Fibroblast of pulmonary artery (primary cell): ENCODE measurements at regions not wholly inside any gene's neighbourhood (a gene's known extent, or its start where the extent isn't known, plus 50 kb on each side); places are given as distances from the start of the nearest gene placed in this dataset.

Source experiments
- DNase-seq: peaks from one replicate; pipeline ENCODE4 v3.0.0-alpha.2; 2010; ENCODE audit warnings: low read depth
- H3K4me3 ChIP-seq: replicated peaks from 2 replicates; pipeline ENCODE4 v1.5.1; 2011; ENCODE audit warnings: low read depth, mild to moderate bottlenecking, control low read depth, low read length, moderate library complexity
- TF ChIP-seq, protein P1 (sequence below): IDR thresholded peaks from 2 replicates; pipeline ENCODE4 v1.5.1; 2011; ENCODE audit warnings: mild to moderate bottlenecking, control low read depth, low read length, inconsistent platforms; ENCODE audit errors: missing control alignments

DNA sequence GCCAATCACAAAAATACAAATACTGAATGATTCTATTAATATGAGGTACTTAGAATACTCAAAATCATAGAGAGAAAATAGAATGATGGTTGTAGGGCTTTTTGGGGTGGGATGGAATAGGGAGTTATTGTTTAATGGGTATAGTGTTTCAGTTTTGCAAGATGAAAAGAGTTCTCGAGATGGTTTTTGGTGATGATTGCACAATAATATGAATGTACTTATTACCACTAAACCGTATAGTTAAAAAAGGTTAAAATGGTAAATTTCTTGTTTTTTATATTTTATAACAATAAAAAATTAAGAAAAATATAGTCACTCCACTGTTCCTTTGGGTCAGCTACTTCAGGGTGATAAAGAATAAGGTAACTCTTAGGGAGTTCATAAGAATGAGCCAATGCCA is 560.1 kb downstream of the TDRD15 start:
- DNase-seq: no peak
- TF ChIP-seq, protein P1, sequence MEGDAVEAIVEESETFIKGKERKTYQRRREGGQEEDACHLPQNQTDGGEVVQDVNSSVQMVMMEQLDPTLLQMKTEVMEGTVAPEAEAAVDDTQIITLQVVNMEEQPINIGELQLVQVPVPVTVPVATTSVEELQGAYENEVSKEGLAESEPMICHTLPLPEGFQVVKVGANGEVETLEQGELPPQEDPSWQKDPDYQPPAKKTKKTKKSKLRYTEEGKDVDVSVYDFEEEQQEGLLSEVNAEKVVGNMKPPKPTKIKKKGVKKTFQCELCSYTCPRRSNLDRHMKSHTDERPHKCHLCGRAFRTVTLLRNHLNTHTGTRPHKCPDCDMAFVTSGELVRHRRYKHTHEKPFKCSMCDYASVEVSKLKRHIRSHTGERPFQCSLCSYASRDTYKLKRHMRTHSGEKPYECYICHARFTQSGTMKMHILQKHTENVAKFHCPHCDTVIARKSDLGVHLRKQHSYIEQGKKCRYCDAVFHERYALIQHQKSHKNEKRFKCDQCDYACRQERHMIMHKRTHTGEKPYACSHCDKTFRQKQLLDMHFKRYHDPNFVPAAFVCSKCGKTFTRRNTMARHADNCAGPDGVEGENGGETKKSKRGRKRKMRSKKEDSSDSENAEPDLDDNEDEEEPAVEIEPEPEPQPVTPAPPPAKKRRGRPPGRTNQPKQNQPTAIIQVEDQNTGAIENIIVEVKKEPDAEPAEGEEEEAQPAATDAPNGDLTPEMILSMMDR: no peak
- H3K4me3 ChIP-seq: no peak overlapping the region

DNA sequence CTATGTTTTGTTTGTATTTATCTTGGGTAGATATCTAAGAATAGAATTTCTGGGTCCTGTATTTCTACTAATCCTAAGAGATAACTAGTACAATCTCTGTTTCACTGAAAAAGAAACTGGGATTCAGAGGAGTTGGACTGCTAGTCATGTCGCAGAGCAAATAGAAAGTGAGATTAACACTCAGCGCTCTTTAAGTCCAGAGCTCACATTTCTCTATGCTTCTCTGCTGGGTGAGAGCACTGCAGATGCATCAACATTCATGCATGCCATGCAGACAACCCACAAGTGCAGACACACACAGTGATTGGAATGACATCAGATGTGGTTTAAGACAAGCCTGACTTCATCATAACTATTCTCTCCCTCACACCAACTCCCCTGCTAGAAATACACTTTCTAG is 563.8 kb downstream of the TDRD15 start:
- H3K4me3 ChIP-seq: no peak overlapping the region
- no peak for DNase-seq
- TF ChIP-seq, protein P1: no peak

DNA sequence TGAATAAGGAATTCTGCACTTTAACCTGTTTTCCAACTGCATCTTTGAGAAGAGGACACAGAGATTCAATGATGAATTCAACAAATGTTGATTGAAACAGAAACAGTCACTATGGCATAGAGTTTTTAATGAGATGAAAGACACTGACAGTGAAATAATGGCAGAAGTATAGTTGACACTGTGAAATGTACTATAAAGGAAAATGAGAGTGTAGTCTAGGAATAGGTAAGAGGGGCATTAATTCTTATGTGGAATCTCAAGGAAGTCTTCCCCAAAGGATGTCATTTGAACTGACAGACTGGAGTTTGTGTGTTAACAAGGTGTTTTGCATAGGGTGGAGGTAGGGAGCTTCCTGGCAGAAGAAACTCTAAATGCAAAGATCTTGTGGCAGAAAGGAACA is 566.2 kb downstream of the TDRD15 start:
- TF ChIP-seq, protein P1: no peak
- no peak for DNase-seq
- no peak overlapping the region for H3K4me3 ChIP-seq

DNA sequence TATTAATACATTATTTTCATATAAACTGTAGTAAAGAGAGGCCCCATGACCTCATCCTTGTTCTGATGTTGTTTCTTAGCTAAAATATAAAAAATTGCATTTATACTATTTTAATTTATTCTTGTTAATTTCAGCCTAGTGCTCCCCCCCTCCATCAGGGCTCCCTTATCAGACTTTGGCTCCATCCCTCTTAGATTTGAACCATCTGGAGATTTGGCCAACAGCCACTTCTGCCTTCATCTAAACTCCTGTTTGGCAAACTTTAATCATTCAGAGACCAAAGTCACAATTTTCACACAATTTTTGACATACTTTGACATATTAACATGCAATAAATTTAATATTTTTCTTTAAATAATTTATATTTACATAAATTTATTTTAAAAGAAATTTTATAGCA is 569.3 kb downstream of the TDRD15 start:
- DNase-seq: no peak
- H3K4me3 ChIP-seq: no peak overlapping the region
- TF ChIP-seq, protein P1: no peak

DNA sequence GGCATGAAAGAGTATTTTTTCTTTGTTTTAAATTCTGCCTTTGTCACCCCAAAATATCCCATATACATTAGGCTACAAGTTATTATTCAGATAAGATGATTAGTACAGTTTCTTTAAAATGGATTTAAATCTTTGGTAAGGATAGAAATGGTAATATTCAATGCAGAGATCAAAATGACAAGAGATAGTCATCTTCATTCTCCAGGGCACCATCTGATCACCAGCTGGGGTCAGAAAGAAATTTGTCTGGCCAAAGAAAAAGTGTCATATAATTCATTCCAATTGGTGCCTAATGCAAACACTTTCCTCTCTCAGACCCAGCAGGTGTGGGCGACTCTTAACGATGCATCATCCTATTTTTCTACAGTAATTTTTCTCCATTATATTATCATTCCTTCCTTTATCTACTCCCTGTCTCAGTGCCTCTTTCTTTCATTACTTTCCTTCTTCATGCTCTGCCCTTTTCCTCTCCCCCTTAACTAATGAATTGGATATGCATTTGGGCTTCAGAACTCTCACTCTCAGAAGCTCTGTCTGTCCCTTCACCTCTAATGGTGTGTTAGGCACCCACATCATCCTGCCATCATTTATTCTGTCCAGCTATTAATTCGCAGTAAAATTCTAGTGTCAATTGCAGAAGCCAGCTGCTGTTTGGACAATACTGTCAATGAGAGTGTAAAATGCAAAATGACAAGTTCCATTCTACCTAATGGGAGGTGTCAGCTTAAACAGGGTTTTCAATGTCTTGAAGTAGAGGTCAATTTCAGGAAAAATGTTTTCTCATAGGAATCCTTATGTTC is 570.5 kb downstream of the TDRD15 start:
- TF ChIP-seq, protein P1: no peak
- DNase-seq: no peak
- no peak overlapping the region for H3K4me3 ChIP-seq

DNA sequence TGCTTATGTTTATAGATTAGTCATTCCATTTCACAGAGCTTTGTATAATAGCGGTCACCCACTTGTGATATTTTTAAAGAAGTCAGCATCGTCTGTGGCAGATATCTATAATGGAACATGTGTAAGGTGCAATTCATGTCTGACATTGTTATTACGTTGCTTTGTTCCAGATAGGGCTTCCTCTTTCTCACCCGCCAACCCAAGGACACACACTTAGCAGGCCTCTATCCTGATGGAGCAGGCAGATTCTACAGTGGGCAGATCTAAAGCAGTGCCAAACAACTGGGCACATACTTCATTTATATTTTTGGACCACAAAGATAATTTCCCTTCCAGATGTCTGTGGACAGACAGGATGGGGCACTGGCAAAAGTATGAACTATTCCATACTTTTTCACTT is 573.1 kb downstream of the TDRD15 start:
- no peak for DNase-seq
- H3K4me3 ChIP-seq: no peak overlapping the region
- TF ChIP-seq, protein P1: no peak

DNA sequence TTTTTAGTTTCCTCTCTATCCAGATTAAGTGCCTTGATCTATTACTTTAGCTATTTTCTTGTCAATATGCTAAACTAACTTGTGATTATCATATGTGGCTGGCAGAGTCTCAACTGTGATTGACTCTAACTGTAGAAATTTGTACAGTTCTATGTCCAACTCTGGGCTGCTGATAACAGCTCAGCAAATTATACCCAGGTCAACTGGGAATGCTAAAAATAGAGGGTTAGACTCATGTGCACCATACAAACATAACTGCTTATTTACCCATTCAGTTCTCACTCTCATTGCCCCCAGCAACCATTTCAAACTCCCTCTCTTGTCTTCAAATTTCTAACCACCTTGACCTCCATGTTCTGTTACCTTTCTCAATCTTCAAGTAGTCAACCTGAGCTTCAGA is 576.9 kb downstream of the TDRD15 start:
- no peak overlapping the region for H3K4me3 ChIP-seq
- TF ChIP-seq, protein P1: no peak
- no peak for DNase-seq
